ENCODE measurements at regions not wholly inside any gene's neighbourhood (a gene's known extent, or its start where the extent isn't known, plus 50 kb on each side); places are given as distances from the start of the nearest gene placed in this dataset.
"Not testable (repeated sequence)": the region's sequence is repeated elsewhere in the genome, so short reads cannot be mapped to it uniquely, and the experiment has no call there.

GRCh38 chr4:3935406-3935805, 169.2 kb downstream of the ADRA2C start:
- not testable (repeated sequence) for H3K27ac Mint-ChIP-seq; H3K9me3 Mint-ChIP-seq; H3K4me1 Mint-ChIP-seq (ENCODE audit: low read depth); H3K4me3 Mint-ChIP-seq; H3K36me3 Mint-ChIP-seq (ENCODE audit: low read depth); H3K27me3 Mint-ChIP-seq

GRCh38 chr4:3936184-3936583, 170.0 kb downstream of the ADRA2C start:
- H3K27ac Mint-ChIP-seq, result no peak overlapping the region
- no peaks in the 10 kb centered on the region for H3K36me3 Mint-ChIP-seq (ENCODE audit: low read depth)
- peaks cover 2% of the 10 kb centered on the region for H3K27me3 Mint-ChIP-seq
- H3K9me3 Mint-ChIP-seq, result no peaks in the 10 kb centered on the region
- no peaks in the 10 kb centered on the region for H3K4me1 Mint-ChIP-seq (ENCODE audit: low read depth)
- no peak overlapping the region for H3K4me3 Mint-ChIP-seq

- not testable (repeated sequence) for H3K9me3 Mint-ChIP-seq; H3K36me3 Mint-ChIP-seq (ENCODE audit: low read depth); H3K4me3 Mint-ChIP-seq; H3K4me1 Mint-ChIP-seq (ENCODE audit: low read depth); H3K27ac Mint-ChIP-seq; H3K27me3 Mint-ChIP-seq
Observed at GRCh38 chr4:3937849-3938562, 171.8 kb downstream of the ADRA2C start.

GRCh38 chr4:3938676-3939075, 172.5 kb downstream of the ADRA2C start:
- not testable (repeated sequence) for H3K4me3 Mint-ChIP-seq; H3K4me1 Mint-ChIP-seq (ENCODE audit: low read depth); H3K36me3 Mint-ChIP-seq (ENCODE audit: low read depth); H3K27me3 Mint-ChIP-seq; H3K9me3 Mint-ChIP-seq; H3K27ac Mint-ChIP-seq

- H3K4me1 Mint-ChIP-seq (ENCODE audit: low read depth); H3K9me3 Mint-ChIP-seq; H3K4me3 Mint-ChIP-seq; H3K27me3 Mint-ChIP-seq; H3K36me3 Mint-ChIP-seq (ENCODE audit: low read depth); H3K27ac Mint-ChIP-seq: not testable (repeated sequence)
Observed at GRCh38 chr4:3939954-3940591, 173.9 kb downstream of the ADRA2C start.

GRCh38 chr4:3941735-3942522, 175.7 kb downstream of the ADRA2C start:
- not testable (repeated sequence) for H3K4me3 Mint-ChIP-seq; H3K9me3 Mint-ChIP-seq; H3K36me3 Mint-ChIP-seq (ENCODE audit: low read depth); H3K27me3 Mint-ChIP-seq; H3K27ac Mint-ChIP-seq; H3K4me1 Mint-ChIP-seq (ENCODE audit: low read depth)

- not testable (repeated sequence) for H3K27me3 Mint-ChIP-seq; H3K27ac Mint-ChIP-seq; H3K4me3 Mint-ChIP-seq; H3K36me3 Mint-ChIP-seq (ENCODE audit: low read depth); H3K9me3 Mint-ChIP-seq; H3K4me1 Mint-ChIP-seq (ENCODE audit: low read depth)
Observed at GRCh38 chr4:3942569-3942971, 176.4 kb downstream of the ADRA2C start.

- H3K27ac Mint-ChIP-seq, result peak overlapping the region; percentile 21
- H3K27me3 Mint-ChIP-seq; H3K4me1 Mint-ChIP-seq (ENCODE audit: low read depth); H3K36me3 Mint-ChIP-seq (ENCODE audit: low read depth); H3K4me3 Mint-ChIP-seq; H3K9me3 Mint-ChIP-seq: not testable (repeated sequence)
Observed at GRCh38 chr4:3943051-3943450, 176.9 kb downstream of the ADRA2C start.

GRCh38 chr4:3945511-3946290, 179.5 kb downstream of the ADRA2C start:
- no peaks in the 10 kb centered on the region for H3K36me3 Mint-ChIP-seq (ENCODE audit: low read depth)
- H3K27ac Mint-ChIP-seq, result no peak overlapping the region
- H3K27me3 Mint-ChIP-seq, result peaks cover 3% of the 10 kb centered on the region
- no peak overlapping the region for H3K4me3 Mint-ChIP-seq
- H3K4me1 Mint-ChIP-seq (ENCODE audit: low read depth), result no peaks in the 10 kb centered on the region
- H3K9me3 Mint-ChIP-seq, result no peaks in the 10 kb centered on the region

GRCh38 chr4:3946553-3946952, 180.4 kb downstream of the ADRA2C start:
- not testable (repeated sequence) for H3K4me1 Mint-ChIP-seq (ENCODE audit: low read depth); H3K27ac Mint-ChIP-seq; H3K4me3 Mint-ChIP-seq; H3K27me3 Mint-ChIP-seq; H3K36me3 Mint-ChIP-seq (ENCODE audit: low read depth); H3K9me3 Mint-ChIP-seq

GRCh38 chr4:3947761-3948160, 181.6 kb downstream of the ADRA2C start:
- not testable (repeated sequence) for H3K36me3 Mint-ChIP-seq (ENCODE audit: low read depth); H3K4me3 Mint-ChIP-seq; H3K27ac Mint-ChIP-seq; H3K4me1 Mint-ChIP-seq (ENCODE audit: low read depth); H3K9me3 Mint-ChIP-seq; H3K27me3 Mint-ChIP-seq

- not testable (repeated sequence) for H3K9me3 Mint-ChIP-seq; H3K4me1 Mint-ChIP-seq (ENCODE audit: low read depth); H3K27me3 Mint-ChIP-seq; H3K4me3 Mint-ChIP-seq; H3K27ac Mint-ChIP-seq; H3K36me3 Mint-ChIP-seq (ENCODE audit: low read depth)
Observed at GRCh38 chr4:3948210-3948609, 182.0 kb downstream of the ADRA2C start.

GRCh38 chr4:3949916-3950315, 183.7 kb downstream of the ADRA2C start:
- not testable (repeated sequence) for H3K9me3 Mint-ChIP-seq; H3K4me3 Mint-ChIP-seq; H3K27ac Mint-ChIP-seq; H3K36me3 Mint-ChIP-seq (ENCODE audit: low read depth); H3K27me3 Mint-ChIP-seq
- H3K4me1 Mint-ChIP-seq (ENCODE audit: low read depth), result peaks cover 11% of the 10 kb centered on the region

GRCh38 chr4:3952443-3953139, 186.4 kb downstream of the ADRA2C start:
- H3K9me3 Mint-ChIP-seq; H3K27ac Mint-ChIP-seq; H3K4me3 Mint-ChIP-seq; H3K36me3 Mint-ChIP-seq (ENCODE audit: low read depth); H3K27me3 Mint-ChIP-seq: not testable (repeated sequence)
- peaks cover 16% of the 10 kb centered on the region for H3K4me1 Mint-ChIP-seq (ENCODE audit: low read depth)

- not testable (repeated sequence) for H3K4me3 Mint-ChIP-seq; H3K27me3 Mint-ChIP-seq; H3K36me3 Mint-ChIP-seq (ENCODE audit: low read depth); H3K27ac Mint-ChIP-seq; H3K9me3 Mint-ChIP-seq
- H3K4me1 Mint-ChIP-seq (ENCODE audit: low read depth), result peaks cover 16% of the 10 kb centered on the region
Observed at GRCh38 chr4:3953140-3953489, 186.9 kb downstream of the ADRA2C start.

Measured in stimulated activated naive CD8-positive, alpha-beta T cell treated with anti-CD3 and anti-CD28 coated beads, Interleukin-15, Interleukin-2, amounts not matched to agents 100 ng/mL and 50 ng/mL, for 24 hours (primary cell).